GM12865 (cell line): ENCODE measurements at regions not wholly inside any gene's neighbourhood (a gene's known extent, or its start where the extent isn't known, plus 50 kb on each side); places are given as distances from the start of the nearest gene placed in this dataset.
"Not testable (repeated sequence)": the region's sequence is repeated elsewhere in the genome, so short reads cannot be mapped to it uniquely, and the experiment has no call there.

Experiments
- DNase-seq: peaks from one replicate; pipeline ENCODE4 v3.0.0; 2010; ENCODE audit warnings: low read depth
- H3K4me3 ChIP-seq: 2 replicates; pipeline ENCODE4 v1.5.1; 2011; ENCODE audit warnings: mild to moderate bottlenecking, low read depth, low read length, control low read depth
- CTCF ChIP-seq: IDR thresholded peaks from 2 replicates; pipeline ENCODE4 v1.5.1; 2011; ENCODE audit warnings: low read length, control low read depth, low read depth, inconsistent platforms; ENCODE audit not compliant: insufficient read depth; ENCODE audit errors: missing control alignments

DNA sequence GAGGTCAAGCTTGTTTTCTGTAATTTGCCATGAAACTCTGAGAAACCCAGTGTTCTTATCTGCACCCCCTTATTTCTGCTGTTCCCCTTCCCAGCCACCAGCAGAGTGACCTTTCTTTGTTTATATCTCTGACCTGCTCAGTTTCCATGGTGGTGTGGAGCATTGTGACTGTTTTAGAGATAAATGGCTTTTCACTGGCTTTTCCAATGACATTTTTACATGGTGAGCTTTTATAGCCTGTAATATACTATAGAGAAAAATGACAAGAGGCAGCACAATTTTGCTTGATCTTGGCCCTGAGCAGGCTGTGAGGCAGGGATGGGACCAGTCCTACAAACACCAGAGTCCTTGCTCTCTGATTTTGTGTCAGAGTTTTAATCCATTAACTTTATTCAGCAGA, 233.9 kb downstream of the FAT3 start:
- no peak for TF ChIP-seq CTCF
- no peak for DNase-seq
- H3K4me3 ChIP-seq, result no peak overlapping the region

GRCh38 chr11:92460213-92460612, 235.6 kb downstream of the FAT3 start:
- no peak overlapping the region for H3K4me3 ChIP-seq
- DNase-seq, result no peak
- TF ChIP-seq CTCF, result no peak

- no peak overlapping the region for H3K4me3 ChIP-seq
- TF ChIP-seq CTCF, result no peak
- DNase-seq, result no peak
Measured at GRCh38 chr11:92461447-92461846, 236.8 kb downstream of the FAT3 start.

- no peak for DNase-seq
- no peak overlapping the region for H3K4me3 ChIP-seq
- TF ChIP-seq CTCF, result no peak
Measured at GRCh38 chr11:92462821-92463220, 238.2 kb downstream of the FAT3 start.

GRCh38 chr11:92464822-92465221, 240.2 kb downstream of the FAT3 start:
- H3K4me3 ChIP-seq, result no peak overlapping the region
- TF ChIP-seq CTCF, result no peak
- DNase-seq, result no peak

DNA sequence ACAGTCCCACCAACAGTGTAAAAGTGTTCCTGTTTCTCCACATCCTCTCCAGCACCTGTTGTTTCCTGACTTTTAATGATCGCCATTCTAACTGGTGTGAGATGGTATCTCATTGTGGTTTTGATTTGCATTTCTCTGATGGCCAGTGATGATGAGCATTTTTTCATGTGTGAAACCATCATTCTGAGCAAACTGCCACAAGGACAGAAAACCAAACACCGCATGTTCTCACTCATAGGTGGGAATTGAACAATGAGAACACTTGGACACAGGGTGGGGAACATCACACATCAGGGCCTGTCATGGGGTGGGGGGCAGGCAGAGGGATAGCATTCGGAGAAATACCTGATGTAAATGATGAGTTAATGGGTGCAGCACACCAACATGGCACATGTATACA, 240.8 kb downstream of the FAT3 start:
- DNase-seq, H3K4me3 ChIP-seq: not testable (repeated sequence)

GRCh38 chr11:92473736-92474135, 249.1 kb downstream of the FAT3 start:
- no peak for DNase-seq
- H3K4me3 ChIP-seq, result no peak overlapping the region
- no peak for TF ChIP-seq CTCF

GRCh38 chr11:92475316-92475715, 250.7 kb downstream of the FAT3 start:
- no peak for DNase-seq
- TF ChIP-seq CTCF, result no peak
- H3K4me3 ChIP-seq, result no peak overlapping the region
